Ectodermal cell (in vitro differentiated cells): ENCODE measurements at regions not wholly inside any gene's neighbourhood (a gene's known extent, or its start where the extent isn't known, plus 50 kb on each side); places are given as distances from the start of the nearest gene placed in this dataset.

Experiments
- H3K27ac ChIP-seq: 2 replicates; pipeline ENCODE4 v1.7.0; 2013; ENCODE audit warnings: mild to moderate bottlenecking, low read depth, low read length; ENCODE audit not compliant: insufficient read depth, poor library complexity, severe bottlenecking
- H3K27me3 ChIP-seq: 2 replicates; pipeline ENCODE4 v1.7.0; 2013; ENCODE audit warnings: mild to moderate bottlenecking, low read length; ENCODE audit not compliant: insufficient read depth, control insufficient read depth, poor library complexity, severe bottlenecking
- H3K36me3 ChIP-seq: one replicate; pipeline ENCODE4 v1.7.0; 2013; ENCODE audit warnings: low read length; ENCODE audit not compliant: control insufficient read depth, insufficient read depth
- H3K4me1 ChIP-seq: one replicate; pipeline ENCODE4 v1.7.0; 2013; ENCODE audit warnings: low read length; ENCODE audit not compliant: control insufficient read depth, insufficient read depth
- H3K4me3 ChIP-seq: 2 replicates; pipeline ENCODE4 v1.7.0; 2013; ENCODE audit warnings: low read depth, low read length, control low read depth; ENCODE audit not compliant: insufficient read depth
- H3K9me3 ChIP-seq: 2 replicates; pipeline ENCODE4 v1.7.0; 2013; ENCODE audit warnings: mild to moderate bottlenecking, low read length, moderate library complexity; ENCODE audit not compliant: control insufficient read depth
- WGBS, 2 experiments: methylation state at CpG; one replicate each; pipeline ENCODE4 v1.1.7; 2013; ENCODE audit warnings: missing lambda C conversion rate in 2 of 2; 5-methylcytosine and 5-hydroxymethylcytosine counted together

DNA sequence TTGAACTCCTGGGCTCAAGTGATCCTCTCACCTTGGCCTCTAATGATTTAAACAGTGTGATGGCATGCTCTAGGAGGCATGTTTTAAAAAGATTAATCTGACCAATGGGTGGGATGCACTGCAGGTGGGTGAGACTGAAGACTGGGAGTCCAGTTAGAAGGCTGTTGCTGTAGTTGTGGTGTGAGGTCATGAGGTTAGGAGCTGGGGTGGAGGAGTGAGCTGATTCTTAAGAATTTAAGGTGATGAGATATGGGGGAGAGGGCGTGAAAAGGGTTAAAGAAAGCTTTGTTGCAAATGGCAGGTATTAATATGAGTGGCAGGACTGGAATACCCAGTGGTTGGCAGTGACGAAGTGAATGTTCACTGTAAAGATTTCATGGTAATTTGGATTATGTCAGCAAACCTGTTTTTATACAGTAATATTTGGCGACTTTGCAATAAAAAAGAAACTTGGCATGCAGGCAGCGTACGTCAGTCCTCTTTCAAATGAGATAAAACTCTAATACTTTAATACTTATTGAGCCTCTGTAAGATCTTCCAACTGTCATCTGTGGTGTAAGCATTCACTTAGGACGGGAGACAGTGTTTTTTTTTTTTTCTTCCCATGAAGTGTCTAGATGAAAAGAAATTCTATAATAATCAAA, 72.8 kb upstream of the MTPN start:
- Histone ChIP-seq H3K36me3 (no peaks in the 10 kb centered on the region), H3K27me3 (no peaks in the 10 kb centered on the region), H3K4me1 (no peaks in the 10 kb centered on the region), H3K9me3 (no peaks in the 10 kb centered on the region), H3K27ac (no peak overlapping the region), H3K4me3 (no peak overlapping the region)
- WGBS, 2 experiments: 96 to 98% methylated on average over 3 to 6 of the region's 6 CpGs

- 95 to 96% methylated on average over 7 of the region's 7 CpGs for WGBS, 2 experiments
- no peaks in the 10 kb centered on the region for H3K36me3 ChIP-seq
These were observed 72.0 kb upstream of the MTPN start for GRCh38 chr7:136049117-136049516.

GRCh38 chr7:136046548-136046947, 69.4 kb upstream of the MTPN start:
- 93 to 94% methylated on average over 2 of the region's 2 CpGs for WGBS, 2 experiments
- no peaks in the 10 kb centered on the region for H3K4me1 ChIP-seq
- no peaks in the 10 kb centered on the region for H3K36me3 ChIP-seq
- H3K9me3 ChIP-seq: no peaks in the 10 kb centered on the region
- no peak overlapping the region for H3K4me3 ChIP-seq
- H3K27ac ChIP-seq: no peak overlapping the region
- no peaks in the 10 kb centered on the region for H3K27me3 ChIP-seq

More at GRCh38 chr7:136049117-136049516, 72.0 kb upstream of the MTPN start:
- no peaks in the 10 kb centered on the region for H3K4me1 ChIP-seq
- H3K27ac ChIP-seq: no peak overlapping the region
- H3K4me3 ChIP-seq: no peak overlapping the region
- H3K9me3 ChIP-seq: no peaks in the 10 kb centered on the region
- H3K27me3 ChIP-seq: no peaks in the 10 kb centered on the region

DNA sequence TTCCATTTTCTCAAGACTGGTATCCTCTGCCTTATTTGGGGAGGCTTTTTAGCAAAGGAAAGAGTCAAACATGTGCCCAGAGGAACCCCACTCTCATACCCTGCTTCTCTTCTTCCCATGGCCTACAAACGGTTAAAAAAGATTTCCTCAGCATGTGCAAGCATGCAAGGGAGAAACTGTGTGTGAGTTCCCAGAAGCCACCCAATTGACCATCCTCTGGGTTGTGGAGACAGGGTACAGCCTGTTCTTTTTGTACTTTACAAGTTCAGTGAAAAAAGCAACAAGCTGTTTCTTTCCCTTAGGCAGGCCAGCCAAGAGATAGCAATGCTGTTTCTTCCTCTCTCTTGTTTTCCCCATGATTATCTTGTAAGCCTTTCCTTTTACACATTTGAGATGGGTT, 68.8 kb upstream of the MTPN start:
- WGBS, 2 experiments: 76 to 100% methylated on average over 1 of the region's 1 CpG
- H3K9me3 ChIP-seq: no peaks in the 10 kb centered on the region
- no peaks in the 10 kb centered on the region for H3K36me3 ChIP-seq
- H3K27me3 ChIP-seq: no peaks in the 10 kb centered on the region
- H3K4me3 ChIP-seq: no peak overlapping the region
- no peaks in the 10 kb centered on the region for H3K4me1 ChIP-seq
- no peak overlapping the region for H3K27ac ChIP-seq

GRCh38 chr7:136045181-136045580, 68.0 kb upstream of the MTPN start:
- no peaks in the 10 kb centered on the region for H3K36me3 ChIP-seq
- H3K4me1 ChIP-seq: no peaks in the 10 kb centered on the region
- 90 to 92% methylated on average over 3 of the region's 3 CpGs for WGBS, 2 experiments
- no peaks in the 10 kb centered on the region for H3K27me3 ChIP-seq
- H3K27ac ChIP-seq: no peak overlapping the region
- no peaks in the 10 kb centered on the region for H3K9me3 ChIP-seq
- no peak overlapping the region for H3K4me3 ChIP-seq

GRCh38 chr7:136039577-136040345, 62.6 kb upstream of the MTPN start:
- H3K9me3 ChIP-seq: no peaks in the 10 kb centered on the region
- no peaks in the 10 kb centered on the region for H3K36me3 ChIP-seq
- WGBS, 2 experiments: 94 to 100% methylated on average over 4 to 5 of the region's 5 CpGs
- H3K27ac ChIP-seq: no peak overlapping the region
- H3K4me3 ChIP-seq: no peak overlapping the region
- H3K4me1 ChIP-seq: no peaks in the 10 kb centered on the region
- no peaks in the 10 kb centered on the region for H3K27me3 ChIP-seq

DNA sequence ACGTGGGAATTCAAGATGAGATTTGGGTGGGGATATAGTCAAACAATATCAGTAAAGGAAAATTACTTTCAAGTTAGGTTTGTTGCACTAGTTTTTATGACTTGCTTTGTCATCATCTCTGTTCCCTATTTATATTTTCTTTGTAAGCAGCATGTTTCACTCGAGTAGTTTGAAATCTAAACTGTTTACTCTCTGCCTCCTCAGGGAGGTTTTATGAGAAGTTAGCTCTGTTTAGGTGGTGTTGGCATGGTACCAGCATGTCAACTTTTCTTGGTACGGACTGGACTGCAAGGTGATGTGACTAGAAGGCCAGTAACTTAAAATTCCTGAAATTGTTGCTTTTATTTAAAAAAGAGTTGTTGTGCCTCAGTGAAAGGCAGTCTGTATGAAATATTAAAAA, 59.2 kb upstream of the MTPN start:
- H3K4me3 ChIP-seq: no peak overlapping the region
- no peaks in the 10 kb centered on the region for H3K9me3 ChIP-seq
- H3K4me1 ChIP-seq: no peaks in the 10 kb centered on the region
- 67 to 77% methylated on average over 2 to 3 of the region's 3 CpGs for WGBS, 2 experiments
- no peaks in the 10 kb centered on the region for H3K27me3 ChIP-seq
- H3K36me3 ChIP-seq: no peaks in the 10 kb centered on the region
- no peak overlapping the region for H3K27ac ChIP-seq

DNA sequence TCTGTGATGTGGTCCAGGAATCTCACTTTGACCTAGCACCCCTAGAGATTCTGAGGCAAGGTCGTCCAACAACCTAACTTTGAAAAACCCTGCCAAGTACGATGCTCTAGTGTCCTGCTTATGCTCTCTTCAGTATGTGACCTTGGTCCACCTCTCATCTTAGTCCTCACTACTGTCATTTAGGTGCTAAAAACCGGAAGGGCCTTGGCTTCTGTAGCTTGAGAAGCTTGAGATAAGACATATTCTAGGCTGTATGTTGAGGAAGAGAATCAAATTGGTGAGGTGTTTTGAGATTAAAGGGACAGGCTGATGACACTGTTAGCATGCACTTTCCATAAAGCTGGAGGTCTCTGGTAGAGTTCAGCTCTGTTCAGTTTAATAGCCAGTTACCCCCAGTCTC, 57.0 kb upstream of the MTPN start:
- no peaks in the 10 kb centered on the region for H3K36me3 ChIP-seq
- H3K27ac ChIP-seq: no peak overlapping the region
- H3K27me3 ChIP-seq: no peaks in the 10 kb centered on the region
- H3K4me3 ChIP-seq: no peak overlapping the region
- WGBS, 2 experiments: 90 to 91% methylated on average over 3 of the region's 3 CpGs
- H3K9me3 ChIP-seq: no peaks in the 10 kb centered on the region
- no peaks in the 10 kb centered on the region for H3K4me1 ChIP-seq

DNA sequence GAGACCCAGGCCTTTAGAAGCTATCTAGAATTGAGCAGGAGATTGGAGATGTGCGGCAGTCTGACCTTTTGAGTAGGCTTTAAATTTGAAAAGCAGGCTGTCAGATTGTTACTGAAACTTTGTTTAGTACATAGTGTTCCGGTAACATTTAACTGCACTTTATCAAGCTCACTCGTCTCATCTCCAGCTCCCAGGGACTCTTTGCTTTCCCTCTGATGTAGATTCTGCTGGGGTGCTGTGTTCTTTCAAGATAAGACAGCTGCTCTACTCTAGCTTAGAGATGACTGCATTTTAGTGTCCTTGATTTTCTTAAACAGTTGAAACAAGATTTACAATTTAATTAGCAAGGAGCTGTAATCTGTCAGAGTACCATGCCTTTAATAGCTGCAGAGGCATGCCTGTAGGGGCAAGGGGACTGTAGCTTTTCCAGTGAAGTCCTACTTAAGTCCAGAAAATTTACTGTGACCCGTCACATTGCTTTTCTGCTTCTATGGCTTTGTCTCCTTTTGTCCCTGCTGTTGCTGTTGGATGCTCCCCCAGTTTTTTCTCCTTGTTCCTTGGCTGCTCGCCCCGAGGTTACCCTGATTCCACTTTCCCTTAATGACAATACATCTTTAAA, 56.4 kb upstream of the MTPN start:
- Histone ChIP-seq H3K4me1 (no peaks in the 10 kb centered on the region), H3K27ac (no peak overlapping the region), H3K4me3 (no peak overlapping the region), H3K27me3 (no peaks in the 10 kb centered on the region), H3K9me3 (no peaks in the 10 kb centered on the region), H3K36me3 (no peaks in the 10 kb centered on the region)
- 94% methylated on average over 4 to 6 of the region's 6 CpGs for WGBS, 2 experiments

- no peaks in the 10 kb centered on the region for H3K36me3 ChIP-seq
- no peaks in the 10 kb centered on the region for H3K4me1 ChIP-seq
- no peak overlapping the region for H3K27ac ChIP-seq
- H3K9me3 ChIP-seq: no peaks in the 10 kb centered on the region
- H3K27me3 ChIP-seq: no peaks in the 10 kb centered on the region
- H3K4me3 ChIP-seq: no peak overlapping the region
- WGBS, 2 experiments: 90 to 93% methylated on average over 4 of the region's 4 CpGs
These were observed 53.7 kb upstream of the MTPN start for GRCh38 chr7:136030867-136031318.
